ENCODE measurements at regions not wholly inside any gene's neighbourhood (a gene's known extent, or its start where the extent isn't known, plus 50 kb on each side); places are given as distances from the start of the nearest gene placed in this dataset.
"Not testable (repeated sequence)": the region's sequence is repeated elsewhere in the genome, so short reads cannot be mapped to it uniquely, and the experiment has no call there.

- Histone ChIP-seq H3K36me3 (no peaks in the 10 kb centered on the region), H3K9me3 (no peaks in the 10 kb centered on the region), H3K4me3 (no peak overlapping the region), H4K20me1 (no peaks in the 10 kb centered on the region), H3K4me2 (no peak overlapping the region), H3K4me1 (no peaks in the 10 kb centered on the region), H3K27me3 (no peaks in the 10 kb centered on the region), H3K9ac (no peak overlapping the region), H3K27ac (no peak overlapping the region)
- no peak for TF ChIP-seq Cebpa-rat (IDR thresholded peaks at IDR 0.05)
These were observed 59.8 kb upstream of the ETV3 start for GRCh38 chr1:157197906-157198435.

GRCh38 chr1:157196670-157197456 lies 58.7 kb upstream of the ETV3 start:
- not testable (repeated sequence) for H3K4me1 ChIP-seq, H3K27me3 ChIP-seq, H3K27ac ChIP-seq, H3K9me3 ChIP-seq, H3K9ac ChIP-seq, H3K36me3 ChIP-seq, H4K20me1 ChIP-seq, H3K4me2 ChIP-seq, H3K4me3 ChIP-seq
- TF ChIP-seq Cebpa-rat (IDR thresholded peaks at IDR 0.05), result peak; percentile 23; the same call in 1 of the 2 replicates

GRCh38 chr1:157196245-157196543 lies 58.0 kb upstream of the ETV3 start:
- no peaks in the 10 kb centered on the region for H3K27me3 ChIP-seq
- H3K9me3 ChIP-seq, result no peaks in the 10 kb centered on the region
- no peak overlapping the region for H3K4me3 ChIP-seq
- TF ChIP-seq Cebpa-rat (IDR thresholded peaks at IDR 0.05), result no peak
- no peak overlapping the region for H3K9ac ChIP-seq
- no peak overlapping the region for H3K27ac ChIP-seq
- H3K4me1 ChIP-seq, result no peaks in the 10 kb centered on the region
- H4K20me1 ChIP-seq, result no peaks in the 10 kb centered on the region
- H3K36me3 ChIP-seq, result no peaks in the 10 kb centered on the region
- no peak overlapping the region for H3K4me2 ChIP-seq

- no peak overlapping the region for H3K9ac ChIP-seq
- no peak for TF ChIP-seq Cebpa-rat (IDR thresholded peaks at IDR 0.05)
- H3K9me3 ChIP-seq, result no peaks in the 10 kb centered on the region
- H3K4me2 ChIP-seq, result no peak overlapping the region
- no peaks in the 10 kb centered on the region for H3K4me1 ChIP-seq
- no peaks in the 10 kb centered on the region for H3K27me3 ChIP-seq
- H4K20me1 ChIP-seq, result no peaks in the 10 kb centered on the region
- no peak overlapping the region for H3K4me3 ChIP-seq
- no peak overlapping the region for H3K27ac ChIP-seq
- no peaks in the 10 kb centered on the region for H3K36me3 ChIP-seq
These were observed 57.5 kb upstream of the ETV3 start for GRCh38 chr1:157195521-157196244.

GRCh38 chr1:157194731-157195520 lies 56.7 kb upstream of the ETV3 start:
- H3K27ac ChIP-seq, result no peak overlapping the region
- no peaks in the 10 kb centered on the region for H3K9me3 ChIP-seq
- H3K36me3 ChIP-seq, result no peaks in the 10 kb centered on the region
- H3K9ac ChIP-seq, result no peak overlapping the region
- no peaks in the 10 kb centered on the region for H4K20me1 ChIP-seq
- H3K4me2 ChIP-seq, result no peak overlapping the region
- no peaks in the 10 kb centered on the region for H3K27me3 ChIP-seq
- no peak overlapping the region for H3K4me3 ChIP-seq
- TF ChIP-seq Cebpa-rat (IDR thresholded peaks at IDR 0.05), result no peak
- no peaks in the 10 kb centered on the region for H3K4me1 ChIP-seq

- Histone ChIP-seq H3K9me3 (no peaks in the 10 kb centered on the region), H4K20me1 (no peaks in the 10 kb centered on the region), H3K27me3 (no peaks in the 10 kb centered on the region), H3K36me3 (no peaks in the 10 kb centered on the region), H3K4me3 (no peak overlapping the region), H3K4me2 (no peak overlapping the region), H3K4me1 (no peaks in the 10 kb centered on the region), H3K27ac (no peak overlapping the region), H3K9ac (no peak overlapping the region)
- no peak for TF ChIP-seq Cebpa-rat (IDR thresholded peaks at IDR 0.05)
These were observed 55.7 kb upstream of the ETV3 start for GRCh38 chr1:157193702-157194391.

GRCh38 chr1:157193219-157193618 lies 55.0 kb upstream of the ETV3 start:
- Histone ChIP-seq H3K9me3 (no peaks in the 10 kb centered on the region), H3K4me1 (no peaks in the 10 kb centered on the region), H3K4me2 (no peak overlapping the region), H4K20me1 (no peaks in the 10 kb centered on the region), H3K36me3 (no peaks in the 10 kb centered on the region), H3K27ac (no peak overlapping the region), H3K9ac (no peak overlapping the region), H3K27me3 (no peaks in the 10 kb centered on the region), H3K4me3 (no peak overlapping the region)
- no peak for TF ChIP-seq Cebpa-rat (IDR thresholded peaks at IDR 0.05)

GRCh38 chr1:157189986-157190982 lies 52.1 kb upstream of the ETV3 start:
- no peak for TF ChIP-seq Cebpa-rat (IDR thresholded peaks at IDR 0.05)

More at GRCh38 chr1:157189986-157190982, 52.1 kb upstream of the ETV3 start:
- Histone ChIP-seq H3K4me1 (no peaks in the 10 kb centered on the region), H3K27ac (no peak overlapping the region), H3K9ac (no peak overlapping the region), H3K27me3 (no peaks in the 10 kb centered on the region), H3K9me3 (no peaks in the 10 kb centered on the region), H4K20me1 (no peaks in the 10 kb centered on the region), H3K4me2 (no peak overlapping the region), H3K36me3 (no peaks in the 10 kb centered on the region), H3K4me3 (no peak overlapping the region)

Measured in BLaER1 (cell line).